GM12874 (cell line): ENCODE measurements at regions not wholly inside any gene's neighbourhood (a gene's known extent, or its start where the extent isn't known, plus 50 kb on each side); places are given as distances from the start of the nearest gene placed in this dataset.

Experiments
- TF ChIP-seq, protein P1 (sequence below): IDR thresholded peaks from 2 replicates; pipeline ENCODE4 v1.5.1; 2011; ENCODE audit warnings: low read depth, mild to moderate bottlenecking, control low read depth, low read length, moderate library complexity; ENCODE audit not compliant: insufficient read depth

- TF ChIP-seq, protein P1, sequence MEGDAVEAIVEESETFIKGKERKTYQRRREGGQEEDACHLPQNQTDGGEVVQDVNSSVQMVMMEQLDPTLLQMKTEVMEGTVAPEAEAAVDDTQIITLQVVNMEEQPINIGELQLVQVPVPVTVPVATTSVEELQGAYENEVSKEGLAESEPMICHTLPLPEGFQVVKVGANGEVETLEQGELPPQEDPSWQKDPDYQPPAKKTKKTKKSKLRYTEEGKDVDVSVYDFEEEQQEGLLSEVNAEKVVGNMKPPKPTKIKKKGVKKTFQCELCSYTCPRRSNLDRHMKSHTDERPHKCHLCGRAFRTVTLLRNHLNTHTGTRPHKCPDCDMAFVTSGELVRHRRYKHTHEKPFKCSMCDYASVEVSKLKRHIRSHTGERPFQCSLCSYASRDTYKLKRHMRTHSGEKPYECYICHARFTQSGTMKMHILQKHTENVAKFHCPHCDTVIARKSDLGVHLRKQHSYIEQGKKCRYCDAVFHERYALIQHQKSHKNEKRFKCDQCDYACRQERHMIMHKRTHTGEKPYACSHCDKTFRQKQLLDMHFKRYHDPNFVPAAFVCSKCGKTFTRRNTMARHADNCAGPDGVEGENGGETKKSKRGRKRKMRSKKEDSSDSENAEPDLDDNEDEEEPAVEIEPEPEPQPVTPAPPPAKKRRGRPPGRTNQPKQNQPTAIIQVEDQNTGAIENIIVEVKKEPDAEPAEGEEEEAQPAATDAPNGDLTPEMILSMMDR, result no peak
Measured at GRCh38 chr17:68766640-68767039, 165.5 kb upstream of the FAM20A start.

DNA sequence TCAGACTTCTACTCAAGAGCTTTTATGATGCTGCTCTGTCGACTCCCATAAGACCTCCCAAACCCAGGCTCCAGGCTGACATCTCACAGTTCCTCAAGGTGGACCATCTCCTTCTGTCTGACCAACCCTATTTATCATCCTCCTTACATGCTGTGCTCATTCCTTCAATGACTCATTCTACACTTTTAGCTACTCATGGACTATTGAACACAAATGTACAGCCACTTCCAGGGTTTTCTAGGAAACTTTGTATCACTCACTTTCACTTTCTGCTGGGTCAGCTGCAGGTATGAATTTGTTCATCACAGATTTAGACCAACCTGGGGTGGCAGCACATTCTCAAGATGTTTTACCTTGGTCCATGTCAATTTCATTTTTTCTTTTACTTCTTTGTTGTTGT is 162.4 kb upstream of the FAM20A start:
- TF ChIP-seq, protein P1, result no peak

GRCh38 chr17:68762911-68763310 is 161.7 kb upstream of the FAM20A start:
- TF ChIP-seq, protein P1, result no peak

GRCh38 chr17:68760141-68760475 is 158.9 kb upstream of the FAM20A start:
- TF ChIP-seq, protein P1, result no peak

GRCh38 chr17:68759343-68760140 is 158.4 kb upstream of the FAM20A start:
- TF ChIP-seq, protein P1, result peak; percentile 87

DNA sequence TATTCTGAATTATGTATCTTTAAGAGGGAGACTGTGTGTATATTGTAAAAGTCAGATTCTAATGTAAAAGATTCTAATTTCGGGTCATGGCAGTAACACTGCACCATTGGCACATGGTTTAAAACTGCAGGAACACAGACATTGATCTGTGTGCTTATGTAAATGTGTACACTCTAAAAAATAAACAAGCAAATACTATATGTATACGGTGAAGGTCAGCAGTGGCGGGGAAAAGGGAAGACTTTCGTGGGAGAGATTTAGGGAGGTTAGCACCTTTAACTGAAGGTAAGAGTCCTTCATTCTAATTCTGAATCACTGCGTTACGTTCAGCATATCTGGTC is 157.8 kb upstream of the FAM20A start:
- TF ChIP-seq, protein P1, result no peak

DNA sequence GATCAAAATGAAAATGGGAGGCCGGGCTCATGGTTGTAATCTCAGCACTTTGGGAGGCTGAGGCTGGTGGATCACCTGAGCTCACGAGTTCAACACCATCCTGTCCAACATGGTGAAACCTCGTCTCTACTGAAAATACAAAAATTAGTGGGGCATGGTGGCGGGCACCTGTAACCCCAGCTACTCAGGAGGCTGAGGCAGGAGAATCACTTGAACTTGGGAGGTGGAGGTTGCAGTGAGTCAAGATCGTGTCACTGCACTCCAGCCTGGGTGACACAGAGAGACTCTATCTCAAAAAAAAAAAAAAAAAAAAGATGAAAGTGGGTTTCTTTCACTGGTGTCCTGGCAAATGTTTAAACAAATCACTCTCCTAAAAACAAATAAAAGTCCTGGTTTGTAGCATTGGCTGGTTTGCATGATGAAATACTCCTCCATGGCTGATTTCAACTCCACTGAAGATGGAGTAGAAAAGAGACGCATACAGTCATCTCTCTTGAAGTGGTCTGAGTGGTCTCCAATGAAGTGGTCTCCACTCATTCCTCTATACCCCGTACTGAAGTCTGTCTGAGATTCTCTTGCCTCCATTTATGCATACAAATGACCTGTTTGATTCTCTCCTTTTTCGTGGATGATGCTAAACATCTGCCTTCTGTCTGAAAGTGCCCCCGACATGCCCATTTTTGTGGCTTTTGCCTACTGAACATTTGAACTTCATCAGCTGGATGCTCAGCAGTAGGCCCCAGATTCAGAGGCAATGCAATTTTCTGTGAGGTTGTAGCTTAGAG is 153.0 kb upstream of the FAM20A start:
- TF ChIP-seq, protein P1, result no peak
